CD8-positive, alpha-beta memory T cell (primary cell): ENCODE measurements at regions not wholly inside any gene's neighbourhood (a gene's known extent, or its start where the extent isn't known, plus 50 kb on each side); places are given as distances from the start of the nearest gene placed in this dataset.

Experiments used
- CTCF ChIA-PET: fragments of 350-600 bp; sonication (Branson Sonifier 250); formaldehyde crosslinking; loops from one replicate; lab custom pipeline; 2021; ENCODE audit warnings: antibody characterized with exemption; lab: Charles Lee
- POLR2A ChIA-PET: fragments of 350-600 bp; sonication (Branson Sonifier 250); formaldehyde crosslinking; loops from one replicate; lab custom pipeline; 2021; ENCODE audit warnings: antibody characterized with exemption; lab: Charles Lee
- DNase-seq, 5 donors: peaks; one replicate each; pipeline versions ENCODE4 v3.0.0 to v3.0.0-alpha.2; 2020 to 2022; ENCODE audit warnings: mixed read lengths in 1 of 5
- H3K27ac ChIP-seq: one replicate; pipeline ENCODE4 v1.7.0; 2013; ENCODE audit warnings: low read depth, mild to moderate bottlenecking, low read length, moderate library complexity
- H3K27me3 ChIP-seq: 2 replicates; pipeline ENCODE4 v1.7.0; 2013; ENCODE audit warnings: low read length, mild to moderate bottlenecking; ENCODE audit not compliant: insufficient read depth, poor library complexity, severe bottlenecking
- H3K36me3 ChIP-seq: 2 replicates; pipeline ENCODE4 v1.7.0; 2013; ENCODE audit warnings: mild to moderate bottlenecking, low read length, moderate library complexity; ENCODE audit not compliant: insufficient read depth
- H3K4me1 ChIP-seq: 2 replicates; pipeline ENCODE4 v1.7.0; 2013; ENCODE audit warnings: mild to moderate bottlenecking, low read length, moderate library complexity; ENCODE audit not compliant: insufficient read depth
- H3K4me3 ChIP-seq: 2 replicates; pipeline ENCODE4 v1.7.0; 2013; ENCODE audit warnings: mild to moderate bottlenecking, low read length
- H3K9me3 ChIP-seq: 2 replicates; pipeline ENCODE4 v1.7.0; 2013; ENCODE audit warnings: mild to moderate bottlenecking, low read length
- H3K27ac Mint-ChIP-seq, 8 donors: one replicate each; pipeline ENCODE4 v1.8.0; 2020 to 2021; ENCODE audit warnings: mixed read lengths in 8 of 8, mild to moderate bottlenecking in 6 of 8, inconsistent platforms in 3 of 8, moderate library complexity in 3 of 8
- H3K27me3 Mint-ChIP-seq, 2 donors: one replicate each; pipeline ENCODE4 v1.8.0; 2020 to 2021; ENCODE audit warnings: mixed read lengths in 2 of 2, mild to moderate bottlenecking in 1 of 2, moderate library complexity in 1 of 2
- H3K36me3 Mint-ChIP-seq, 3 donors: one replicate each; pipeline ENCODE4 v1.8.0; 2020 to 2021; ENCODE audit warnings: mixed read lengths in 3 of 3, inconsistent platforms in 1 of 3, mild to moderate bottlenecking in 1 of 3
- H3K4me1 Mint-ChIP-seq, 3 donors: one replicate each; pipeline ENCODE4 v1.8.0; 2020 to 2021; ENCODE audit warnings: mixed read lengths in 3 of 3, inconsistent platforms in 1 of 3, mild to moderate bottlenecking in 1 of 3
- H3K4me3 Mint-ChIP-seq, 7 donors: one replicate each; pipeline ENCODE4 v1.8.0; 2020 to 2021; ENCODE audit warnings: mixed read lengths in 7 of 7, mild to moderate bottlenecking in 6 of 7, moderate library complexity in 4 of 7, inconsistent platforms in 2 of 7
- H3K9me3 Mint-ChIP-seq, 5 donors: one replicate each; pipeline ENCODE4 v1.8.0; 2020 to 2022; ENCODE audit warnings: mixed read lengths in 5 of 5, mild to moderate bottlenecking in 3 of 5, moderate library complexity in 2 of 5, inconsistent platforms in 1 of 5

- no peaks in the 10 kb centered on the region for H3K4me1 ChIP-seq
- no peaks in the 10 kb centered on the region for H3K4me1 Mint-ChIP-seq
- H3K9me3 ChIP-seq = no peaks in the 10 kb centered on the region
- no peaks in the 10 kb centered on the region for H3K36me3 Mint-ChIP-seq
- ChIA-PET POLR2A (no interaction called here), CTCF (no interaction called here)
- H3K27me3 Mint-ChIP-seq = peaks cover 4 to 23% of the 10 kb centered on the region in 2 donors
- no peaks in the 10 kb centered on the region for H3K9me3 Mint-ChIP-seq
- no peak for DNase-seq
- H3K4me3 ChIP-seq = no peak overlapping the region
- H3K27ac Mint-ChIP-seq = no peak overlapping the region
- H3K4me3 Mint-ChIP-seq = no peak overlapping the region
- no peaks in the 10 kb centered on the region for H3K36me3 ChIP-seq
- no peak overlapping the region for H3K27ac ChIP-seq
- no peaks in the 10 kb centered on the region for H3K27me3 ChIP-seq
Observed at GRCh38 chr6:132969196-132969595, 154.8 kb downstream of the RPS12 start.

GRCh38 chr6:132971676-132972075 is 157.3 kb downstream of the RPS12 start:
- no peak for DNase-seq
- H3K27ac ChIP-seq = no peak overlapping the region
- no peaks in the 10 kb centered on the region for H3K4me1 ChIP-seq
- no peak overlapping the region for H3K27ac Mint-ChIP-seq
- ChIA-PET POLR2A (no interaction called here), CTCF (interaction anchor here (1.6 kb wide), 1 partner anchor 9 kb away, joined by 7 read pairs; no protein-coding TSS in a partner anchor)
- H3K27me3 ChIP-seq = no peaks in the 10 kb centered on the region
- H3K36me3 Mint-ChIP-seq = no peaks in the 10 kb centered on the region
- no peaks in the 10 kb centered on the region for H3K9me3 ChIP-seq
- no peaks in the 10 kb centered on the region for H3K36me3 ChIP-seq
- no peak overlapping the region for H3K4me3 ChIP-seq
- H3K27me3 Mint-ChIP-seq = peaks cover 4 to 25% of the 10 kb centered on the region in 2 donors
- H3K4me3 Mint-ChIP-seq = no peak overlapping the region
- no peaks in the 10 kb centered on the region for H3K4me1 Mint-ChIP-seq
- H3K9me3 Mint-ChIP-seq = no peaks in the 10 kb centered on the region

GRCh38 chr6:132972254-132972653 is 157.9 kb downstream of the RPS12 start:
- no peak for DNase-seq
- Mint-ChIP-seq H3K4me3 (no peak overlapping the region), H3K27ac (no peak overlapping the region), H3K36me3 (no peaks in the 10 kb centered on the region), H3K27me3 (peaks cover 4 to 26% of the 10 kb centered on the region in 2 donors), H3K4me1 (no peaks in the 10 kb centered on the region), H3K9me3 (no peaks in the 10 kb centered on the region)
- Histone ChIP-seq H3K4me1 (no peaks in the 10 kb centered on the region), H3K4me3 (no peak overlapping the region), H3K36me3 (no peaks in the 10 kb centered on the region), H3K9me3 (no peaks in the 10 kb centered on the region), H3K27ac (no peak overlapping the region), H3K27me3 (no peaks in the 10 kb centered on the region)
- CTCF ChIA-PET = interaction anchor here (1.6 to 3.0 kb wide), 2 partner anchors 9 kb away, joined by 7 read pairs; no protein-coding TSS in a partner anchor
- POLR2A ChIA-PET = no interaction called here

GRCh38 chr6:132972971-132973370 is 158.6 kb downstream of the RPS12 start:
- CTCF ChIA-PET = interaction anchor here (3.0 kb wide), 1 partner anchor 10 kb away, joined by 7 read pairs; no protein-coding TSS in a partner anchor
- Mint-ChIP-seq H3K27ac (no peak overlapping the region), H3K36me3 (no peaks in the 10 kb centered on the region), H3K9me3 (no peaks in the 10 kb centered on the region), H3K4me1 (no peaks in the 10 kb centered on the region), H3K4me3 (no peak overlapping the region), H3K27me3 (peaks cover 4 to 33% of the 10 kb centered on the region in 2 donors)
- no peaks in the 10 kb centered on the region for H3K27me3 ChIP-seq
- no peak overlapping the region for H3K4me3 ChIP-seq
- POLR2A ChIA-PET = no interaction called here
- no peaks in the 10 kb centered on the region for H3K4me1 ChIP-seq
- no peak for DNase-seq
- no peak overlapping the region for H3K27ac ChIP-seq
- no peaks in the 10 kb centered on the region for H3K36me3 ChIP-seq
- H3K9me3 ChIP-seq = no peaks in the 10 kb centered on the region

- H3K27ac Mint-ChIP-seq = no peak overlapping the region
- peaks cover 4 to 33% of the 10 kb centered on the region in 2 donors for H3K27me3 Mint-ChIP-seq
- H3K27me3 ChIP-seq = no peaks in the 10 kb centered on the region
- ChIA-PET POLR2A (no interaction called here), CTCF (interaction anchor here (3.0 kb wide), 1 partner anchor 10 kb away, joined by 7 read pairs; no protein-coding TSS in a partner anchor)
- H3K36me3 Mint-ChIP-seq = no peaks in the 10 kb centered on the region
- no peak overlapping the region for H3K4me3 ChIP-seq
- no peaks in the 10 kb centered on the region for H3K36me3 ChIP-seq
- H3K9me3 Mint-ChIP-seq = no peaks in the 10 kb centered on the region
- no peaks in the 10 kb centered on the region for H3K4me1 ChIP-seq
- H3K9me3 ChIP-seq = no peaks in the 10 kb centered on the region
- H3K4me1 Mint-ChIP-seq = no peaks in the 10 kb centered on the region
- H3K4me3 Mint-ChIP-seq = no peak overlapping the region
- H3K27ac ChIP-seq = no peak overlapping the region
- no peak for DNase-seq
Observed at GRCh38 chr6:132973514-132973993, 159.2 kb downstream of the RPS12 start.

GRCh38 chr6:132974122-132974521 is 159.8 kb downstream of the RPS12 start:
- POLR2A ChIA-PET = no interaction called here
- no peaks in the 10 kb centered on the region for H3K36me3 Mint-ChIP-seq
- H3K4me3 Mint-ChIP-seq = no peak overlapping the region
- peaks cover 4 to 33% of the 10 kb centered on the region in 2 donors for H3K27me3 Mint-ChIP-seq
- Histone ChIP-seq H3K9me3 (no peaks in the 10 kb centered on the region), H3K27ac (no peak overlapping the region), H3K36me3 (no peaks in the 10 kb centered on the region), H3K27me3 (no peaks in the 10 kb centered on the region), H3K4me3 (no peak overlapping the region), H3K4me1 (no peaks in the 10 kb centered on the region)
- CTCF ChIA-PET = interaction anchor here (3.0 kb wide), 1 partner anchor 11 kb away, joined by 7 read pairs; no protein-coding TSS in a partner anchor
- no peaks in the 10 kb centered on the region for H3K4me1 Mint-ChIP-seq
- no peak overlapping the region for H3K27ac Mint-ChIP-seq
- no peaks in the 10 kb centered on the region for H3K9me3 Mint-ChIP-seq
- DNase-seq = no peak

- ChIA-PET POLR2A (no interaction called here), CTCF (no interaction called here)
- Mint-ChIP-seq H3K4me1 (no peaks in the 10 kb centered on the region), H3K9me3 (peaks cover 0 to 4% (median 0%) of the 10 kb centered on the region in 5 donors), H3K27ac (no peak overlapping the region), H3K4me3 (no peak overlapping the region), H3K36me3 (no peaks in the 10 kb centered on the region), H3K27me3 (peaks cover 0 to 19% of the 10 kb centered on the region in 2 donors)
- Histone ChIP-seq H3K4me1 (no peaks in the 10 kb centered on the region), H3K27me3 (no peaks in the 10 kb centered on the region), H3K9me3 (no peaks in the 10 kb centered on the region), H3K27ac (no peak overlapping the region), H3K36me3 (no peaks in the 10 kb centered on the region), H3K4me3 (no peak overlapping the region)
- no peak for DNase-seq
Observed at GRCh38 chr6:132977413-132977812, 163.0 kb downstream of the RPS12 start.

GRCh38 chr6:132978685-132979084 is 164.3 kb downstream of the RPS12 start:
- CTCF ChIA-PET = no interaction called here
- H3K36me3 Mint-ChIP-seq = no peaks in the 10 kb centered on the region
- POLR2A ChIA-PET = no interaction called here
- H3K27ac ChIP-seq = no peak overlapping the region
- no peaks in the 10 kb centered on the region for H3K4me1 Mint-ChIP-seq
- H3K36me3 ChIP-seq = no peaks in the 10 kb centered on the region
- H3K27me3 Mint-ChIP-seq = peaks cover 0 to 19% of the 10 kb centered on the region in 2 donors
- peaks cover 0 to 4% (median 0%) of the 10 kb centered on the region in 5 donors for H3K9me3 Mint-ChIP-seq
- H3K9me3 ChIP-seq = no peaks in the 10 kb centered on the region
- no peak overlapping the region for H3K4me3 Mint-ChIP-seq
- no peaks in the 10 kb centered on the region for H3K27me3 ChIP-seq
- no peak overlapping the region for H3K27ac Mint-ChIP-seq
- H3K4me1 ChIP-seq = no peaks in the 10 kb centered on the region
- DNase-seq = no peak
- no peak overlapping the region for H3K4me3 ChIP-seq
